ENCODE measurements at regions not wholly inside any gene's neighbourhood (a gene's known extent, or its start where the extent isn't known, plus 50 kb on each side); places are given as distances from the start of the nearest gene placed in this dataset.

DNA sequence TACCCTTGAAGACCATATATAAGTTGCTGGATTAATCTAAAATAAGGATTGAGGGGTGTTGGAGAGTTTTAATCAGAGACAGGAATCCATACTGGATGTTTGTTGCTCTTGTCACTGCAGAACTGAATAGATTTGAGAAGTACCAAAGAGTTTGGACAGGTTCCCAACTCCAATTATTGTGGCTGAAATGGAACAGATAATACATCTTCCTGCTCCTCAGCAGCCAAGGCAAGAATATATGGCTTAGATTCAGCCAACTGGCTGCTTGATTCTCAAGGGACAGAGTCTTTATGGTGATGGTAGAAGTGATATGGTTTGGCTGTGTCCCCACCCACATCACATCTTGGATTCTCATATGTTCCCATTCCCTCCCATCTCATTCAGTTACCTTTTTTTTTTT is 97.0 kb upstream of the PDHA2 start:
- TF ChIP-seq, protein P1, sequence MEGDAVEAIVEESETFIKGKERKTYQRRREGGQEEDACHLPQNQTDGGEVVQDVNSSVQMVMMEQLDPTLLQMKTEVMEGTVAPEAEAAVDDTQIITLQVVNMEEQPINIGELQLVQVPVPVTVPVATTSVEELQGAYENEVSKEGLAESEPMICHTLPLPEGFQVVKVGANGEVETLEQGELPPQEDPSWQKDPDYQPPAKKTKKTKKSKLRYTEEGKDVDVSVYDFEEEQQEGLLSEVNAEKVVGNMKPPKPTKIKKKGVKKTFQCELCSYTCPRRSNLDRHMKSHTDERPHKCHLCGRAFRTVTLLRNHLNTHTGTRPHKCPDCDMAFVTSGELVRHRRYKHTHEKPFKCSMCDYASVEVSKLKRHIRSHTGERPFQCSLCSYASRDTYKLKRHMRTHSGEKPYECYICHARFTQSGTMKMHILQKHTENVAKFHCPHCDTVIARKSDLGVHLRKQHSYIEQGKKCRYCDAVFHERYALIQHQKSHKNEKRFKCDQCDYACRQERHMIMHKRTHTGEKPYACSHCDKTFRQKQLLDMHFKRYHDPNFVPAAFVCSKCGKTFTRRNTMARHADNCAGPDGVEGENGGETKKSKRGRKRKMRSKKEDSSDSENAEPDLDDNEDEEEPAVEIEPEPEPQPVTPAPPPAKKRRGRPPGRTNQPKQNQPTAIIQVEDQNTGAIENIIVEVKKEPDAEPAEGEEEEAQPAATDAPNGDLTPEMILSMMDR (IDR thresholded peaks at IDR 0.05) = no peak
- no peak for TF ChIP-seq POLR2A (IDR thresholded peaks at IDR 0.05)
